Activated T-cell treated with anti-CD3 and anti-CD28 coated beads, Interleukin-2, amount 50 U/mL, for 24 hours (primary cell): ENCODE measurements at regions not wholly inside any gene's neighbourhood (a gene's known extent, or its start where the extent isn't known, plus 50 kb on each side); places are given as distances from the start of the nearest gene placed in this dataset.

Experiments used
- DNase-seq: peaks from one replicate; pipeline ENCODE4 v3.0.0-alpha.2; 2020
- H3K27ac Mint-ChIP-seq: 2 replicates; pipeline ENCODE4 v1.8.0; 2020; ENCODE audit warnings: mild to moderate bottlenecking, mixed read lengths
- H3K27me3 Mint-ChIP-seq: 2 replicates; pipeline ENCODE4 v1.8.0; 2020; ENCODE audit warnings: mixed read lengths
- H3K36me3 Mint-ChIP-seq: 2 replicates; pipeline ENCODE4 v1.8.0; 2020; ENCODE audit warnings: low read depth, mixed read lengths
- H3K4me1 Mint-ChIP-seq: 2 replicates; pipeline ENCODE4 v1.8.0; 2020; ENCODE audit warnings: low read depth, mixed read lengths
- H3K4me3 Mint-ChIP-seq: 2 replicates; pipeline ENCODE4 v1.8.0; 2020; ENCODE audit warnings: mild to moderate bottlenecking, moderate library complexity, mixed read lengths
- H3K9me3 Mint-ChIP-seq: 2 replicates; pipeline ENCODE4 v1.8.0; 2020; ENCODE audit warnings: mixed read lengths

DNA sequence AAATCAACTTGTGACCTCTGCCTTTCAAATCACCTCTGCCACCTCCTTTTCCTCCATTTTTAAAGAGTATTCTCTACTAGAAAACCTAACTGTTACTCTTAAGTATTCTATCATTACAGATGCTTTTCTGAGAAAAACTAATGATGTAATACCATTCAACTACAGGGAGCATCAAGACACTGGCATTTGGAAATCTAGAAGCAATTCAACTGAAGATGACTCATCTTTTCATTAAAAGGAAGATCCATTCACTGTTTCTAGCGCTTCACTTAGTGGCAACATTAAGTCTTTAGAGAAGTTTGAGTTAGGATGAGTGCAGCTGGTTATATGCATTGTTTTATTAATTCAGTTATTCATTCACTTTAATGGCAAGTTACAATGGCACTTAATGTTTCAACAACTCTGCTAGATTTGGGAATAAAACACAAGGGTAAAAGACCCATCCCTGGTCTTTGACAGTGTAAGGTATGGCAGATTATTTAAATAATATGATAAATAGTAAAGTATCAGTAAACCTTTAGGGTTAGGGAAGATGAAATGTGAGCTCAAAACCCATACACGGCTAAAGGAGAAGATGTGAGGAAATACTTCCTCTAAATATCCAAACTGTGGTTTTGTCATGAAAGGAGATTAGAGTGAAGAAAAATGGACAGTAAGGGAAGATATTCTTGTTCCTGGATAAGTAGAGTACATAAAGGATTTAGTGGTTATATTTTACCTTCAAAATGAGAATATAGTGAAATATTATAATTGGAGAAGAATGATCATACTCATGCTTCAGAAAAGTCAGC is 61.7 kb downstream of the KCNJ2 start:
- Mint-ChIP-seq H3K36me3 (no peaks in the 10 kb centered on the region), H3K4me1 (no peaks in the 10 kb centered on the region), H3K27ac (no peak overlapping the region), H3K9me3 (peaks cover 2% of the 10 kb centered on the region), H3K27me3 (no peaks in the 10 kb centered on the region), H3K4me3 (no peak overlapping the region)
- no peak for DNase-seq

- H3K27ac Mint-ChIP-seq: no peak overlapping the region
- H3K27me3 Mint-ChIP-seq: no peaks in the 10 kb centered on the region
- peaks cover 2% of the 10 kb centered on the region for H3K9me3 Mint-ChIP-seq
- no peak for DNase-seq
- no peak overlapping the region for H3K4me3 Mint-ChIP-seq
- H3K4me1 Mint-ChIP-seq: no peaks in the 10 kb centered on the region
- no peaks in the 10 kb centered on the region for H3K36me3 Mint-ChIP-seq
Observed at GRCh38 chr17:70232466-70232865, 63.1 kb downstream of the KCNJ2 start.

DNA sequence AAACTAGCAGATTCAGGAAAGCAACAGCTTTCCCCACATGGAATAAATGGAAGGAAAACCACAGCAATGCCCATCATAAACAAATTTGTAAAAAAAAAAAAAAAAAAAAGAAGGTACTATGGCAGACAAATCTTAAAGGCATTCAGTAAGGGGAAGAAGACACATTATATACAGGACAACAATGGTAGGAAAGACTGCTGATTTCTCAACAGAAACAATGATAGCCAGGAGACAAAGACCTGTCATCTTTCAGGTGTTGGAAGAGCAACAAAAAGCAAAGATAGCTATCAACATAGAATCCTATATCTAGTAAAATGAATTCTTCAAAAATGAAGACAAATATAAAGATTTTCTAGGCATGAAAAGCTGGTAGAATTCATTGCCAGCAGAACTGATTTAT is 65.9 kb downstream of the KCNJ2 start:
- no peak overlapping the region for H3K27ac Mint-ChIP-seq
- no peaks in the 10 kb centered on the region for H3K27me3 Mint-ChIP-seq
- no peaks in the 10 kb centered on the region for H3K4me1 Mint-ChIP-seq
- peaks cover 2% of the 10 kb centered on the region for H3K9me3 Mint-ChIP-seq
- no peak for DNase-seq
- H3K36me3 Mint-ChIP-seq: no peaks in the 10 kb centered on the region
- H3K4me3 Mint-ChIP-seq: no peak overlapping the region

GRCh38 chr17:70238228-70238627 is 68.9 kb downstream of the KCNJ2 start:
- Mint-ChIP-seq H3K27ac (no peak overlapping the region), H3K4me1 (no peaks in the 10 kb centered on the region), H3K9me3 (peaks cover 2% of the 10 kb centered on the region), H3K36me3 (no peaks in the 10 kb centered on the region), H3K27me3 (no peaks in the 10 kb centered on the region), H3K4me3 (no peak overlapping the region)
- no peak for DNase-seq

GRCh38 chr17:70238646-70239045 is 69.3 kb downstream of the KCNJ2 start:
- DNase-seq: no peak
- Mint-ChIP-seq H3K9me3 (peaks cover 2% of the 10 kb centered on the region), H3K27ac (no peak overlapping the region), H3K4me3 (no peak overlapping the region), H3K36me3 (no peaks in the 10 kb centered on the region), H3K4me1 (no peaks in the 10 kb centered on the region), H3K27me3 (no peaks in the 10 kb centered on the region)

- H3K27ac Mint-ChIP-seq: no peak overlapping the region
- no peaks in the 10 kb centered on the region for H3K4me1 Mint-ChIP-seq
- no peak for DNase-seq
- no peaks in the 10 kb centered on the region for H3K9me3 Mint-ChIP-seq
- H3K36me3 Mint-ChIP-seq: no peaks in the 10 kb centered on the region
- no peaks in the 10 kb centered on the region for H3K27me3 Mint-ChIP-seq
- H3K4me3 Mint-ChIP-seq: no peak overlapping the region
Observed at GRCh38 chr17:70239391-70239826, 70.1 kb downstream of the KCNJ2 start.

DNA sequence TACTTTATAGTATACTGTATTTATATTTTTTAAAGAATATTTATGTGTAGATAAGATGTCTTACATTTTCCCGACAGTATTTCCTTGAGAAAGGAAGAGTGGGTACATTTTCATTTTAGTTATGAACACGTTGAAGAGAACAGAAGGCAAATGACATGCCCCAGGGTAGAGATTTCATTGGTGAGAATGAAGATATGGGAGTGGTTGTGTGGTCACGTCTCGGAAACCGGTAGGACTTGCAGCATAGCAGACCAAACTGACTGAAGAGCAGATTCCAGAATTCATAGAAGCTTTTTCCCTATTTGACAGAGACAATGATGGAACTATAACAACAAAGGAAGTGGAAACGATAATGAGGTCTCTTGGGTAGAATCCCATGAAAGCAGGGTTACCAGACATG is 71.7 kb downstream of the KCNJ2 start:
- Mint-ChIP-seq H3K4me1 (no peaks in the 10 kb centered on the region), H3K9me3 (no peaks in the 10 kb centered on the region), H3K27ac (no peak overlapping the region), H3K36me3 (no peaks in the 10 kb centered on the region), H3K27me3 (no peaks in the 10 kb centered on the region), H3K4me3 (no peak overlapping the region)
- DNase-seq: no peak

- Mint-ChIP-seq H3K4me1 (no peaks in the 10 kb centered on the region), H3K27me3 (no peaks in the 10 kb centered on the region), H3K9me3 (no peaks in the 10 kb centered on the region), H3K36me3 (no peaks in the 10 kb centered on the region), H3K4me3 (no peak overlapping the region), H3K27ac (no peak overlapping the region)
- no peak for DNase-seq
Observed at GRCh38 chr17:70242781-70243437, 73.6 kb downstream of the KCNJ2 start.

DNA sequence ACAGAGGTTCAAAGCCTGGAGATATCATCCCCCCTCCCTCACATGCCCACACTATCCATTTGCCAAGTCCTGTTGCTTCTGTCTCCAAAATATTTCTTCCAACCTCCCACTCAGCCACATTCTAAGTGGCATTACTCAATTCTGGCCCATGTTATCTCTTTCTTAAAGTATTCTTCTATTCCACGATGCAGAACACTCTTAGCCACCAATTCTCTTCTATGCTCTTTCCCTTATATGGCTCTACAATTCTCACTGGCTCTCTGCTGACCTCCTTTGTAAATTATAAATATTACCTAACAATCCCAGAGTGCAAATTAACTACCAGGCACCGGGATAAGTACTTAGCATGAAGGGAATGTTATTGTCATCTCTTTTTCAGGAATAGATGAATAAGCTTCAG is 82.4 kb downstream of the KCNJ2 start:
- no peaks in the 10 kb centered on the region for H3K4me1 Mint-ChIP-seq
- H3K4me3 Mint-ChIP-seq: no peak overlapping the region
- no peak overlapping the region for H3K27ac Mint-ChIP-seq
- no peak for DNase-seq
- no peaks in the 10 kb centered on the region for H3K36me3 Mint-ChIP-seq
- no peaks in the 10 kb centered on the region for H3K27me3 Mint-ChIP-seq
- no peaks in the 10 kb centered on the region for H3K9me3 Mint-ChIP-seq

- Mint-ChIP-seq H3K4me3 (no peak overlapping the region), H3K36me3 (no peaks in the 10 kb centered on the region), H3K9me3 (no peaks in the 10 kb centered on the region), H3K4me1 (no peaks in the 10 kb centered on the region), H3K27ac (no peak overlapping the region), H3K27me3 (no peaks in the 10 kb centered on the region)
- no peak for DNase-seq
Observed at GRCh38 chr17:70254735-70255460, 85.6 kb downstream of the KCNJ2 start.

DNA sequence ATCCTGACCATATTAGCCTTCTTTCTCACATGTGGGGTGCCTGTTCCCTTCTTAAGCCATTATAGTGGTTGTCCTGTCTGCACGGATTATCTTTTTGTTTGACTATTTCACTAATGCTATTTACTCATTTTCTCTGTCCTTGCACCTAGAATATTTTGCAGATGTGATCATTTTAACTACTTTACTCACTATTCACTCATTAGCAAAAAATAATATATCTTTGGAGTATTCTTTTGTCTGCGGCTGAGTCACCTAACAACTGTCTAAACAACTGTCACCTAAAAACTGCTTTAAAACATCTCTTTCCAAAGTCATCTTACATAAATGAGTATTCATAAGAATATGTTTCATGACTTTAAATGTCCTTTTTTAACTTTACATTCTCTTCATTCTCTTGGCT is 87.4 kb downstream of the KCNJ2 start:
- Mint-ChIP-seq H3K36me3 (no peaks in the 10 kb centered on the region), H3K27me3 (no peaks in the 10 kb centered on the region), H3K27ac (no peak overlapping the region), H3K9me3 (peaks cover 3% of the 10 kb centered on the region), H3K4me3 (no peak overlapping the region), H3K4me1 (no peaks in the 10 kb centered on the region)
- DNase-seq: no peak

DNA sequence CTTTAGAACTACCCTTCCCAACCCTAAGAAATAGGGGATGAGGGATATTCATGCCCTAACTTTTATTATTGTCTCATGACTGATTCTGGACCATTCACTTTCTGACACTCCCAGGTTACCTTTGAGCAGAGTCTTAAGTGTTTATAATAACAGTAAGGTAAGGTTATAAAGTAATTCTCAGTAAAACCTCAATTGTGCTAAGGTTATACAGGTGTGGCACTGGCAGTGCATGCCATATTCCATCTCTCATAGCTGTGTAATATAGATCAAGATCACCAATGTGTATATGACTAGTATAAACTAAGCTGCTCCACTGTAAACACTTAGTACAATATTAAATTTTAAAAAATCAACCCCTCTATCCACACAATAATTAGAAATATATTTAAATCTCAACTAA is 89.1 kb downstream of the KCNJ2 start:
- H3K36me3 Mint-ChIP-seq: no peaks in the 10 kb centered on the region
- H3K4me3 Mint-ChIP-seq: no peak overlapping the region
- H3K4me1 Mint-ChIP-seq: no peaks in the 10 kb centered on the region
- H3K27ac Mint-ChIP-seq: no peak overlapping the region
- H3K27me3 Mint-ChIP-seq: no peaks in the 10 kb centered on the region
- DNase-seq: no peak
- H3K9me3 Mint-ChIP-seq: peaks cover 3% of the 10 kb centered on the region

GRCh38 chr17:70259400-70259799 is 90.1 kb downstream of the KCNJ2 start:
- H3K27ac Mint-ChIP-seq: no peak overlapping the region
- no peak overlapping the region for H3K4me3 Mint-ChIP-seq
- no peaks in the 10 kb centered on the region for H3K36me3 Mint-ChIP-seq
- DNase-seq: no peak
- H3K27me3 Mint-ChIP-seq: no peaks in the 10 kb centered on the region
- H3K9me3 Mint-ChIP-seq: peaks cover 3% of the 10 kb centered on the region
- H3K4me1 Mint-ChIP-seq: no peaks in the 10 kb centered on the region

DNA sequence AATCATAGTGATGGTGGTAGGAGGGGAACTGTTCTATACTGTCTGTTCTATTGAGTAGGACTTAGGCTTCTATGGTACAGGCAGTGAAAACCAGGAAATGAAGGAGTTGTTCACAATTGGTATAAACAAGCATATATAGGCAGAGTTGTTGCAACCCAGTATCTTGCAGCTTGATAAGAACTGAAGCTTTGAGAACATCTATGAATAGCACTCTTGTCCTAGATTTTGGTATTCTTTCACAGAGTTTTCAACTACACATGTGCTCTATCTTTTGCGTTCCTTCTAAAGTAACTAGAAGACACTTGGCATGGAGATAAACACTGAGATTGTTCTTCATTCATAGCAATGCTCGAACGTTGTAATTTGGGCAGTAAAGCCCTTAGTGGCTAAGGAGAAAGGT is 91.8 kb downstream of the KCNJ2 start:
- Mint-ChIP-seq H3K27me3 (no peaks in the 10 kb centered on the region), H3K9me3 (peaks cover 3% of the 10 kb centered on the region), H3K36me3 (no peaks in the 10 kb centered on the region), H3K27ac (no peak overlapping the region), H3K4me1 (no peaks in the 10 kb centered on the region), H3K4me3 (no peak overlapping the region)
- no peak for DNase-seq

- H3K4me3 Mint-ChIP-seq: no peak overlapping the region
- no peak overlapping the region for H3K27ac Mint-ChIP-seq
- DNase-seq: no peak
- no peaks in the 10 kb centered on the region for H3K4me1 Mint-ChIP-seq
- peaks cover 9% of the 10 kb centered on the region for H3K9me3 Mint-ChIP-seq
- H3K27me3 Mint-ChIP-seq: no peaks in the 10 kb centered on the region
- H3K36me3 Mint-ChIP-seq: no peaks in the 10 kb centered on the region
Observed at GRCh38 chr17:70265471-70265870, 96.1 kb downstream of the KCNJ2 start.
